Right lobe of liver (tissue), 4 donors: ENCODE measurements at regions not wholly inside any gene's neighbourhood (a gene's known extent, or its start where the extent isn't known, plus 50 kb on each side); places are given as distances from the start of the nearest gene placed in this dataset.

Source experiments
- CTCF ChIP-seq, 4 donors: fragments of 200-600 bp in 3 of 4; fragments of 450-650 bp in 1 of 4; IDR thresholded peaks; one replicate each; pipeline versions ENCODE4 v1.5.1 to v1.8.0; 2016 to 2022; ENCODE audit warnings: antibody characterized with exemption in 4 of 4, mild to moderate bottlenecking in 2 of 4
- POLR2A ChIP-seq: fragments of 450-650 bp; IDR thresholded peaks from one replicate; pipeline ENCODE4 v1.6.1; 2017; ENCODE audit warnings: antibody characterized with exemption, mild to moderate bottlenecking
- donor health status: DM: no; HTN: no; CAD: no.
- donor health status: DM: no; HTN: no; CAD: no.
- donor health status: DM: no; HTN: yes; CAD: no.

GRCh38 chr11:38182126-38182866 is 1584.3 kb upstream of the RAG2 start:
- TF ChIP-seq CTCF (IDR thresholded peaks at IDR 0.05) (no peak), POLR2A (no peak)
